ENCODE measurements at regions not wholly inside any gene's neighbourhood (a gene's known extent, or its start where the extent isn't known, plus 50 kb on each side); places are given as distances from the start of the nearest gene placed in this dataset.

GRCh38 chr10:55378196-55378595 is 577.2 kb upstream of the PCDH15 start:
- in situ Hi-C loops (cut with MboI; ENCODE audit: low pct_unique_long_range_greater_than_20kb, low sequenced_read_pairs, unreplicated experiment), result no loop called here
- TF ChIP-seq CTCF (IDR thresholded peaks at IDR 0.05; ENCODE audit: extremely low read depth, insufficient read depth, missing control alignments), result no peak
- DNase-seq (ENCODE audit: low spot score), result no peak

- in situ Hi-C loops (cut with MboI; ENCODE audit: low pct_unique_long_range_greater_than_20kb, low sequenced_read_pairs, unreplicated experiment), result no loop called here
- no peak for TF ChIP-seq CTCF (IDR thresholded peaks at IDR 0.05; ENCODE audit: extremely low read depth, insufficient read depth, missing control alignments)
- DNase-seq (ENCODE audit: low spot score), result no peak
These were observed 573.9 kb upstream of the PCDH15 start for GRCh38 chr10:55374917-55375316.

- DNase-seq (ENCODE audit: low spot score), result no peak
- in situ Hi-C loops (cut with MboI; ENCODE audit: low pct_unique_long_range_greater_than_20kb, low sequenced_read_pairs, unreplicated experiment), result no loop called here
- TF ChIP-seq CTCF (IDR thresholded peaks at IDR 0.05; ENCODE audit: extremely low read depth, insufficient read depth, missing control alignments), result no peak
These were observed 573.0 kb upstream of the PCDH15 start for GRCh38 chr10:55374060-55374459.

- no peak for DNase-seq (ENCODE audit: low spot score)
- in situ Hi-C loops (cut with MboI; ENCODE audit: low pct_unique_long_range_greater_than_20kb, low sequenced_read_pairs, unreplicated experiment), result no loop called here
- no peak for TF ChIP-seq CTCF (IDR thresholded peaks at IDR 0.05; ENCODE audit: extremely low read depth, insufficient read depth, missing control alignments)
These were observed 568.8 kb upstream of the PCDH15 start for GRCh38 chr10:55369670-55370420.

GRCh38 chr10:55368467-55368866 is 567.4 kb upstream of the PCDH15 start:
- no peak for DNase-seq (ENCODE audit: low spot score)
- in situ Hi-C loops (cut with MboI; ENCODE audit: low pct_unique_long_range_greater_than_20kb, low sequenced_read_pairs, unreplicated experiment), result no loop called here
- TF ChIP-seq CTCF (IDR thresholded peaks at IDR 0.05; ENCODE audit: extremely low read depth, insufficient read depth, missing control alignments), result no peak

GRCh38 chr10:55367555-55367954 is 566.5 kb upstream of the PCDH15 start:
- no peak for TF ChIP-seq CTCF (IDR thresholded peaks at IDR 0.05; ENCODE audit: extremely low read depth, insufficient read depth, missing control alignments)
- no peak for DNase-seq (ENCODE audit: low spot score)
- in situ Hi-C loops (cut with MboI; ENCODE audit: low pct_unique_long_range_greater_than_20kb, low sequenced_read_pairs, unreplicated experiment), result no loop called here

All from GM13977 (cell line).